ENCODE measurements at regions not wholly inside any gene's neighbourhood (a gene's known extent, or its start where the extent isn't known, plus 50 kb on each side); places are given as distances from the start of the nearest gene placed in this dataset.

- H4K5ac ChIP-seq (ENCODE audit: insufficient read length, low read depth, low read length): no peak overlapping the region
- no peak overlapping the region for H4K8ac ChIP-seq (ENCODE audit: extremely low read depth, insufficient read depth, low read length)
- H2BK15ac ChIP-seq (ENCODE audit: low read length): no peak overlapping the region
- no peak overlapping the region for H3K4ac ChIP-seq (replicated peaks; ENCODE audit: insufficient read length, low read depth, low read length)
- H2AK5ac ChIP-seq (ENCODE audit: low read depth, low read length): no peak overlapping the region
- H3K79me2 ChIP-seq (ENCODE audit: control insufficient read depth in 1 of 2, insufficient read depth in 2 of 2, low read length in 2 of 2): no peaks in the 10 kb centered on the region
- no peaks in the 10 kb centered on the region for H3K9me3 ChIP-seq (ENCODE audit: insufficient read depth in 2 of 2, low read depth in 1 of 2, low read length in 1 of 2)
- H3K4me2 ChIP-seq (ENCODE audit: insufficient read depth in 1 of 2, low read depth in 2 of 2, low read length in 2 of 2): no peak overlapping the region
- H2BK120ac ChIP-seq (replicated peaks; ENCODE audit: low read depth, low read length): no peak overlapping the region
- CTCF ChIA-PET (ENCODE audit: partially characterized antibody): no interaction called here
- 89% methylated on average over 2 of the region's 2 CpGs; no CpG with 5 or more reads in 1 of the 2 experiments for WGBS, 2 experiments (ENCODE audit: extremely low coverage in 1 of 2, insufficient coverage in 1 of 2, insufficient read length in 1 of 2, insufficient replicate concordance in 2 of 2, low coverage in 1 of 2, low lambda C conversion rate in 2 of 2, missing lambda C conversion rate in 1 of 2)
- no peak for FAIRE-seq
- no peak overlapping the region for H3K9ac ChIP-seq (replicated peaks in 1 of 4; ENCODE audit: extremely low read depth in 1 of 4, low read depth in 3 of 4, low read length in 3 of 4)
- no peak overlapping the region for H4K91ac ChIP-seq (replicated peaks; ENCODE audit: insufficient read length, low read length)
- no peak overlapping the region for H3K56ac ChIP-seq (replicated peaks; ENCODE audit: insufficient read length, low read depth, low read length)
- no peaks in the 10 kb centered on the region for H3K36me3 ChIP-seq (ENCODE audit: control insufficient read depth in 2 of 4, insufficient read depth in 4 of 4, low read length in 3 of 4)
- no peaks in the 10 kb centered on the region; a peak in 1 of 7 replicates for H3K4me1 ChIP-seq (replicated peaks in 1 of 4; ENCODE audit: control insufficient read depth in 3 of 4, insufficient read depth in 4 of 4, low read length in 3 of 4)
- H2BK20ac ChIP-seq (ENCODE audit: low read length): no peak overlapping the region
- no peak overlapping the region for H3K27ac ChIP-seq (ENCODE audit: low read depth, low read length)
- no peak overlapping the region for H2BK5ac ChIP-seq (ENCODE audit: low read depth, low read length)
- POLR2A ChIA-PET (ENCODE audit: partially characterized antibody): no interaction called here
- no peak overlapping the region for H3K4me3 ChIP-seq (ENCODE audit: extremely low read depth in 1 of 4, insufficient read depth in 2 of 4, low read depth in 3 of 4, low read length in 4 of 4)
- H3K18ac ChIP-seq (ENCODE audit: extremely low read depth, low read length): no peak overlapping the region
- H4K20me1 ChIP-seq (replicated peaks in 1 of 2; ENCODE audit: control insufficient read depth in 1 of 2, insufficient read depth in 2 of 2, low read length in 2 of 2): no peaks in the 10 kb centered on the region
- no peak for DNase-seq (ENCODE audit: low read depth in 1 of 2, low spot score in 2 of 2)
- H3K79me1 ChIP-seq (ENCODE audit: low read depth, low read length): no peaks in the 10 kb centered on the region
- H3K23me2 ChIP-seq (ENCODE audit: low read depth, low read length): no peaks in the 10 kb centered on the region
- no peak overlapping the region for H3K23ac ChIP-seq (ENCODE audit: insufficient read length)
- H2BK12ac ChIP-seq (ENCODE audit: low read depth, low read length): no peak overlapping the region
- H2AFZ ChIP-seq (ENCODE audit: low read length): no peak overlapping the region
- no peaks in the 10 kb centered on the region for H3K27me3 ChIP-seq (replicated peaks in 1 of 4; ENCODE audit: control insufficient read depth in 3 of 4, extremely low read depth in 1 of 4, insufficient read depth in 3 of 4, low read length in 3 of 4)
- H3K14ac ChIP-seq (ENCODE audit: insufficient read length): no peak overlapping the region
- no peak for TF ChIP-seq POLR2A (IDR thresholded peaks at IDR 0.05; ENCODE audit: control extremely low read depth in 1 of 2, low read depth in 2 of 2, low read length in 2 of 2)
- no peak for TF ChIP-seq CBX8 (IDR thresholded peaks at IDR 0.05; ENCODE audit: borderline replicate concordance, low read depth, low read length)
- no peak for TF ChIP-seq BCL11A (IDR thresholded peaks at IDR 0.05; ENCODE audit: low read depth in 2 of 2, low read length in 2 of 2)
- TF ChIP-seq NANOG (IDR thresholded peaks at IDR 0.05; ENCODE audit: insufficient read depth, low read depth, low read length, poor library complexity, severe bottlenecking): no peak
- no peak for TF ChIP-seq BRCA1 (IDR thresholded peaks at IDR 0.05; ENCODE audit: low read depth, low read length)
- no peak for TF ChIP-seq CHD2 (IDR thresholded peaks at IDR 0.05; ENCODE audit: low read length)
- no peak for TF ChIP-seq MAFK (IDR thresholded peaks at IDR 0.05; ENCODE audit: low read depth, low read length)
- TF ChIP-seq RFX5 (IDR thresholded peaks at IDR 0.05; ENCODE audit: borderline replicate concordance, low read depth, low read length): no peak
- TF ChIP-seq SP1 (IDR thresholded peaks at IDR 0.05; ENCODE audit: low read depth, low read length): no peak
- no peak for TF ChIP-seq TBP (IDR thresholded peaks at IDR 0.05; ENCODE audit: low read depth, low read length)
- no peak for TF ChIP-seq SAP30 (IDR thresholded peaks at IDR 0.05; ENCODE audit: insufficient read depth, insufficient replicate concordance, low read length)
- TF ChIP-seq, protein P1, sequence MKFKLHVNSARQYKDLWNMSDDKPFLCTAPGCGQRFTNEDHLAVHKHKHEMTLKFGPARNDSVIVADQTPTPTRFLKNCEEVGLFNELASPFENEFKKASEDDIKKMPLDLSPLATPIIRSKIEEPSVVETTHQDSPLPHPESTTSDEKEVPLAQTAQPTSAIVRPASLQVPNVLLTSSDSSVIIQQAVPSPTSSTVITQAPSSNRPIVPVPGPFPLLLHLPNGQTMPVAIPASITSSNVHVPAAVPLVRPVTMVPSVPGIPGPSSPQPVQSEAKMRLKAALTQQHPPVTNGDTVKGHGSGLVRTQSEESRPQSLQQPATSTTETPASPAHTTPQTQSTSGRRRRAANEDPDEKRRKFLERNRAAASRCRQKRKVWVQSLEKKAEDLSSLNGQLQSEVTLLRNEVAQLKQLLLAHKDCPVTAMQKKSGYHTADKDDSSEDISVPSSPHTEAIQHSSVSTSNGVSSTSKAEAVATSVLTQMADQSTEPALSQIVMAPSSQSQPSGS (IDR thresholded peaks at IDR 0.05; ENCODE audit: low read length): no peak
- TF ChIP-seq TEAD4 (IDR thresholded peaks at IDR 0.05; ENCODE audit: low read depth, low read length): no peak
- TF ChIP-seq ATF3 (IDR thresholded peaks at IDR 0.05; ENCODE audit: insufficient read depth, low read depth, low read length): no peak
These were observed 354.7 kb upstream of the CHRM2 start for GRCh38 chr7:136513744-136514143.
